ENCODE measurements at regions not wholly inside any gene's neighbourhood (a gene's known extent, or its start where the extent isn't known, plus 50 kb on each side); places are given as distances from the start of the nearest gene placed in this dataset.
"Not testable (repeated sequence)": the region's sequence is repeated elsewhere in the genome, so short reads cannot be mapped to it uniquely, and the experiment has no call there.

DNA sequence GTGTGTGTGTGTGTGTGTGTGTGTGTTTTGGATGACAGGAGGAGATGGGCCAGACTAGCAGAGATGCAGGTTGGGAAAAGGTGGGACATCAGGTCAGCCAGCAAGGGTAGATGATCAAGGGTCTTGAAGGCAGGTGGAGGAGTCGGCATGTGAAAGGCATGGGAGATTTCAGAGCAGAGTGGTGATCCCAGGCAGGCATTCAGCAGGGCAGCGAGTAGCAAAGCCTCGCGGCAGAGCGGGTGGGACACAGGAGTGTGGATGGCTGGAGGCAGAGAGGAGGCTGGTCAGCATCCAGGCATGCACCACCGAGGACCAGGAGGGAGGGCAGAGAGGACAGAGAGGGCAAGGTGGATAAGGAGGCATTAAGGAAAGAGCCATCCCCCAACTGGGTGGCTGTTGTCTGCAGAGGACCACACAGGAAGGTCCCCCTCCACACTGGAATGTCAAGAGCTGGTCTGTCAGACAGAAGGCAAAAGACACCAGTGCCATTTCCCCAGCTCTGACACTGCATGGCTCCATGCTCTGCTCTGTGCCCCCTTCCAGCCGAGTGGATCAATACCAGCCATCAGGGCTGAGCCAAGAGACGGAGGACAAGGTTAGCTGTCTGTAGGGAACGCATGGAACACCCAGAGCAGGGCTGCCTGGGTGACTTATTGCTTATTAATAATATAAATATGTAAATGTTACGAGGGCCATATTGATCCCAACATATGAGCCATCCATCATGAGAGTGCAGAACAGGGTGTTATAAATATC, 74.8 kb upstream of the RPL38 start:
- no peak for DNase-seq

GRCh38 chr17:74129800-74130199, 73.7 kb upstream of the RPL38 start:
- DNase-seq, result not testable (repeated sequence)

- DNase-seq, result no peak
Observed at GRCh38 chr17:74130276-74130675, 73.2 kb upstream of the RPL38 start.

GRCh38 chr17:74130841-74131240, 72.6 kb upstream of the RPL38 start:
- no peak for DNase-seq

DNA sequence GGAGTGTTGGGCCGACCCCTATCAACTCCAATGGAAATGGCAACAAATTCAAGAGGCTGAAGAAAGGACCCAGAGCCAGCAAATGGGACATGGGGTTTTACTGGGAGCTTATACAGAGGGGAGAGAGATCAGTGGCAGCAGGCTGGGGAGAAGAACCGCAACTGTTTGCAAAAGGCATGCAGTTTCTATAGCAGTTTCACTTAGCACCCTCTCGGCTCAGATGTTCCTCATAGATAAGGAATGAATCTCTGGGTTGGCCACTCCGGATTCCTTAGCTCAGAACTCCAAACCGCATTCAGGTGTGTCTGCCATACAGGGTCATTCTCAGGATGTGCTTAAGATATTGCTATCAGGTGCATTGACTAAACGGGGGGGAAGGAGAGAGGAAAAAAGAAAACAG, 71.1 kb upstream of the RPL38 start:
- DNase-seq, result no peak

GRCh38 chr17:74133740-74134139, 69.7 kb upstream of the RPL38 start:
- DNase-seq, result no peak

- not testable (repeated sequence) for DNase-seq
Observed at GRCh38 chr17:74134234-74134633, 69.2 kb upstream of the RPL38 start.

- DNase-seq, result no peak
Observed at GRCh38 chr17:74134991-74135390, 68.5 kb upstream of the RPL38 start.

GRCh38 chr17:74135391-74136167, 67.9 kb upstream of the RPL38 start:
- no peak for DNase-seq

DNA sequence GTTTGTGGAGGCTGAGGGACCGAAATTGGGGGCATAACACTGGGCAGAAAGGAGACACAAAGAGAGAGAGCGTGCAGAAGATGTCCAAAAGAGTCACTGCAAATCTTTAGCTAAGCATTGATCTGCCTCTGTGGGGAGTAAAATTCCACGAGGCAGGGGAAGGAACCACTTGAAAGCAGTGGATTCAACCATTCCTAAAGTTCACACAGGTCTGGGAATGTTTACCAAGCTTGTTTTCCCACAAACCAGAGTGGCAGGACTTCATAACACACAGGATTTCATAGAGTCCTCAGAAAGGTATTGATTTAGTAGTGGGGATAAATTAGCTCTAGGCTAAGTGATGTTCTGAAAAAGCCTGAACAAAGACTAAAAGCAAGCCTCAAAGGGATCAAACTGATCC, 66.1 kb upstream of the RPL38 start:
- no peak for DNase-seq

DNA sequence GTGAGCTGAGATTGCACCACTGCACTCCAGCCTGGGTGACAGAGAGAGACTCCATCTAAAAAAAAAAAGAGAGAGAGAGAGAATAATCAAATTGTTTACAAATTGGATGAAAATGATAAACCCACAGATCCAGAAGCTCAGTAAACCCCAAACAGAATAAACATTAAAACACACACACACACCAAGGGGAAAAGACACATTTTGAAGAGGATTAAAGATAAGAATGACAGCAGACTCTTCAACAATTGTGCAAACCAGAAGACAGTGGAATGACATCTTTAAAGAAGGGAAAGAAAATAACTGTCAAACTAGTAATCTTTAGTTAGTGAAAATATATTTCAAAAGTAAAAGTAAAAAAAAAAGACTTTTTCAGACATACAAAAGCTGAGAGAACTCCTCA, 64.4 kb upstream of the RPL38 start:
- DNase-seq, result no peak

GRCh38 chr17:74140282-74140681, 63.2 kb upstream of the RPL38 start:
- DNase-seq, result no peak

DNA sequence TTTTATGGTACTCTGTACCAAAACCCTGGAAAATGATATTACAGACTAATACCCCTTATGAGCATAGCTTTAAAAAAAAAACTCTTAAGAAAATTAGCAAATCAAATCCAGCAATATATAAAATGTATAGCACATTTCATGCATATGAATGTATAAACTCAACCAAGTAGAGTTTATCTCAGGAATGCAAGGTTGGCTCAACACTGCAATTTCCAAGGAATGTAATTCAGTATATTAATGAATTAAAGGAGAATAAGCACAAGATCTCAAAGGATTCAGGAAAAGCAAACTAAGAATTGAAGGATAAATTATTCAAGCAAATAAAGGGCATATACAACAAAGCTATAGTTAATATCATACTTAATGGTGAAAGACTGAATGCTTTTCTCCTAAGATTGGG, 61.9 kb upstream of the RPL38 start:
- no peak for DNase-seq

DNA sequence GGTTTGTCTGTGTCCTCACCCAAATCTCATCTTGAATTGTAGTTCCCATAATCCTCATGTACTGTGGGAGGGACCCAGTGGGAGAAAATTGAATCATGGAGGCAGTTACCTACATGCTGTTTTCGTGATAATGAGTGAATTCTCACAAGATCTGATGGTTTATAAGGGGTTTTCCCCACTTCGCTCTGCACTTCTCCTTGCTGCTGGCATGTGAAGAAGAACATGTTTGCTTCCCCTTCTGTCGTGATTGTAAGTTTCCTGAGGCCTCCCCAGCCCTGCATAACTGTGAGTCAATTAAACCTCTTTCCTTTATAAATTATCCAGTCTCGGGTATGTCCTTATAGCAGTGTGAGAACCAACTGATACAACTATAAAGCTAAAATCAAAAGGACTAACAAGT, 60.2 kb upstream of the RPL38 start:
- not testable (repeated sequence) for DNase-seq

- DNase-seq, result no peak
Observed at GRCh38 chr17:74145756-74146155, 57.7 kb upstream of the RPL38 start.

GRCh38 chr17:74146196-74146595, 57.3 kb upstream of the RPL38 start:
- DNase-seq, result no peak

DNA sequence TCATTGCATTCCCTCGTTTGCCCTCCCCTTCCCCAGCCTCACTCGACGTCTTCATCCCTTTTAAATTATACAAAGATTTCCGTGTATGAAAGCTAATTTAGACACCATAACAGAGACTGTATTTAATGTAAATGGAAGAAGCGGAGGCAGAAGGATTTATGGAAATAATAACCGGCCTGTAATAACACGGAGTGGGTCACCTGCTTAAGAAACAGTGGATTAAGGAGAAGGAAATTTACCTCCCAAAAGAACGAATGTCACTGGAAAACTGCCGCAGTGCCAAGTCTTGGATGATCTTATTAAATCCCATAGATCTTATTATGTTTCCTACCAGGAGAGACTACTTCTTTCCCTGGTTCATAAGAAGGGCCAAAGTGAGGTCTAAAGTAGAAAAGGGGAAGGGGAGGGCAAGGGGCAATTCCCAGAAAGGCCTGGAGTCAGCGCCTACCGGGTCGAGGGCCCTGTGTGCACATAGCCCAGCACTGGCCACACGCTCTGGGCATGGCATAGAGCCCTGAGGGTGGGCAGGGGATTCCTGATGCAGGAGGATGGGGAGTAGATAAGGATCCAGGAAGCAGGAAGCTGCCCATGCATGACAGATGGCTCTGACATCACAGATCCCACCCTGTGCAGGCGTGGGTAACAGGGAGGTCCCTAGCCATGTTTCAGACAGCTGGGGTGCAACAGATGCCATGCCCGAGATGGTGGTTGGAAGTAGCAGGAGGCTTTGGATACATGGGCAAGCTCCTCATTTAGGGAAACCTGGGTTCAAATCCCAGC, 56.2 kb upstream of the RPL38 start:
- DNase-seq, result no peak

GRCh38 chr17:74147966-74148365, 55.5 kb upstream of the RPL38 start:
- no peak for DNase-seq

DNA sequence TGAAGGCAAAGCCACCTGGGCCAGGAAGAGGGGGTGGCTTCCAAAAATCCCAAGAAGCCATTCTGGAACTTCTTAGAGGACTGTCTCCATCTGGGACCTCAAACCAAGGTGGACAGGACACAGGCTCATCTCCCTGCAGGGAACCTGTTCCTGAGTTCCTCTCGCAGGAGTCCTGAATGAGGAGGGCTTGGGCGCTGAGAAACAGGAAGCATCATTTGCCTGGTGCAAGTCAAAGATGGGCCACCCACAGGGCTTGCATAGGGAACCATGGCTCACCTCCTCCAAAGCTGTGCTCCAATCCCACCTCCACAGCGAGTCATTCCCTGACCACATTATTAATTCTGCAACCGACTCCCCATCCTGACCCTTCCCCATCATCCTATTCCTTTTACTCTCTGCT, 55.0 kb upstream of the RPL38 start:
- DNase-seq, result no peak

DNA sequence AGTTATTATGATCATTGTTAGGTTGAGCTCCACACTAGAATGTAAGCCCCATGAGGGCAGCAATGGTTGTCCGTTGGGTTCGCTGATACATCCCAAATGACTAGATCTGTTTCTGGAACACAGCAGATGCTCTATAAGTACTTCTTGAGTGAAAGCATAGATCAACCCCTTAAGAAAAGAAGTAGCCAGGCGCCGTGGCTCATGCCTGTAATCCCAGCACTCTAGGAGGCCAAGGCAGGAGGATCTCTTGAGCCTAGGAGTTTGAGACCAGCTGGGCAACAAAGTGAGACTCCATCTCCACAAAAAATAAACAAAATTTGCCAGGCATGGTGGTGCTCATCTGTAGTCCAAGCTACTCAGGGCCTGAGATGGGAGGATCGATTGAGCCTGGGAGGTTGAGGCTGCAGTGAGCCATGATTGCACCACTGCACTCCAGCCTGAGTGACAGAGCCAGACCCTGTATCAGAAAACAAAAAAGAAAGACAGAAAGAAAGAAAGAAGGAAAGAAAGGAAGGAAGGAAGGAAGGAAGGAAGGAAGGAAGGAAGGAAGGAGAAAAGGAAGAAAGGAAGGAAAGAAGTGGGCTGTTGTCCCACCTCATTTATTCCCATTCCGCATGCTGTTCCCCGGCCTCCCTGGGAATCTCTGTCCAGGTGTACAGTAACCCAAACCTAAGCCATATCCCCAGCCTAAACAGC, 54.4 kb upstream of the RPL38 start:
- no peak for DNase-seq

DNA sequence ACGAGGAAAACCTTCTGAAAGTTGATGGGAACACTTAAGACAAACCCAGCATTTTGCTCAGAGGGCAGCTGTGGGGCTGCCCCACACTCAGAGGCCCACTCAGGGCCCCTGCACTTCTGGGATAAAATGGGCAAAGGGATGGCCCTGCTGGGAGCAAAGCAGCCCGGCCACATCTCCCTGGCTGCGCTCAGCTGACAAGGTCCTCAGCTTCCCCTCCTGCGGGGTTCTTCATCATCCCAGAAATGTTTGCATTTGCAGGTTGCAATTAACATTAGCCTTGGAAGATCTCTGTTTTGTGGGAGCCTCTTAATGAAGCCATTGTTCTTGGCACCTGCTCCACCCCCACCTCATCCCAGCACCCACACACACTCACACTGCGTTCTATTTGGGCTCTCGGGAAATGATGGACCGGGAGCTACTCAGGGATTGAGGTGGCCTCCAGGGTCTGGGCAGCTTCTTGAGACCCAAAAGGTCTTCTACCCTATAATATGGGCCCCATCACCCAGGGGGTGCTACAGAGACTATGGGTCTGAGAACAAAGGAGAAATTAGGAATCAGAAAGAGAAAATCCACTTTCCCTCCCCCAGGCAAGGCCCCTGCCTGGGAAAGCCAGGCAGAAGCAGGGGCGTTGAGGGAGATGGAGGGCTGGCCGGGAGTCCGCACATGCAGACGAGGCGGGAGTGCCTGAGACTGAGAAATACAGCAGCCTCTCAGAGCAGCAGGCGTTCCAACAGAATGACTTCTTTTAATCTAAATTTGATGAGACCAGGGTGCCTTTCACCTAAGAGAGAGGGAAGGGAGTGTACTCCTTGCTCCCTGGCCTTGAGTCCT, 53.7 kb upstream of the RPL38 start:
- DNase-seq, result no peak

DNA sequence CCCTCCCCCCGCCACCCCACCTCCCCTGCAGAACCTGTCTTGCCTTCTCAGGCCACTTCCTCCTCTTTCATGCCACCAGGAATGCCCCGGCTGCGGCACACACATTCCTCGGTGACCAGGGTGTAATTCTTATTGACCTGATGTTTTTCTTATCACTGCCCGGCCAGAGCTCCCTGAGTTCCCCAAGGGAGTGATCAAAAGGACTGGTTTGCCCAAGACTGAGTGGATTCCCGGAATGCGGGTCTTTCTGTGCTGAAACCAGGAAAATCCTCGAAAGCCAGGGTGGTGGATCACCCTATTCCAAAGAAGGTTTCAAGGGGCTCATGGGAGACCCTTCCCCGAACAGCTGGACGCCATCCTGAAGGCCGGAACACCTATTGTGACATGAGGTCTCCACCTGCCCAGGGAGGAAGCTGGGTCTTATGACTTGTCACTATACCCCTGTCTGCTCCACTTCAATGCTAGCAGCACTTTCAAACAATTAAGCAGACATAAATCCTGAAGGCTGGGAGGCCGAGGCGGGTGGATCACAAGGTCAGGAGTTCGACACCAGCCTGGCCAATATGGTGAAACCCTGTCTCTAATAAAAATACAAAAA, 53.0 kb upstream of the RPL38 start:
- DNase-seq, result no peak

All from activated CD4-positive, alpha-beta T cell treated with anti-CD3 and anti-CD28 coated beads, Interleukin-2, Interleukin-6, amounts not matched to agents 100 ng/mL and 50 ng/mL, durations not matched to agents 16 hours and 8 hours (primary cell).